Stimulated activated CD4-positive, alpha-beta T cell treated with anti-CD3 and anti-CD28 coated beads, TNF-alpha, amount 100 ng/mL, for 24 hours (primary cell): ENCODE measurements at regions not wholly inside any gene's neighbourhood (a gene's known extent, or its start where the extent isn't known, plus 50 kb on each side); places are given as distances from the start of the nearest gene placed in this dataset.

Experiments used
- DNase-seq, 3 experiments: peaks; one replicate each; pipeline ENCODE4 v3.0.0-alpha.2; 2020; ENCODE audit warnings: low read depth in 3 of 3

DNA sequence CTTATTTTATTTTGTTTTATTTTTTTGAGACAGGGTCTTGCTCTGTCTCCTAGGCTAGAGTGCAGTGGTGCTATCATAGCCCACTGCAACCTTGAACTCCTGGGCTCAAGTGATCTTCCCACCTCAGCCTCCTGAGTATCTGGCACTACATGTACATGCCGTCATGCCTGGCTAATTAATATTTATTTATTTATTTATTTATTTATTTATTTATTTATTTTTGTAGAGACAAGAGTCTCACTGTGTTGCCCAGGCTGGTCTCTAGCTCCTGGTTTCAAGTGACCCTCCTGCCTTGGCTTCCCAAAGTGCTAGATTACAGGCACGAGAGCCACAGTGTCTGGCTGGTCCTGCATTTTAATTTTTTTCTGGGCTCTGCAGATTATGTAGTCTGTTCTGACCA lies 84.9 kb upstream of the BCOR start:
- DNase-seq, result no peak

DNA sequence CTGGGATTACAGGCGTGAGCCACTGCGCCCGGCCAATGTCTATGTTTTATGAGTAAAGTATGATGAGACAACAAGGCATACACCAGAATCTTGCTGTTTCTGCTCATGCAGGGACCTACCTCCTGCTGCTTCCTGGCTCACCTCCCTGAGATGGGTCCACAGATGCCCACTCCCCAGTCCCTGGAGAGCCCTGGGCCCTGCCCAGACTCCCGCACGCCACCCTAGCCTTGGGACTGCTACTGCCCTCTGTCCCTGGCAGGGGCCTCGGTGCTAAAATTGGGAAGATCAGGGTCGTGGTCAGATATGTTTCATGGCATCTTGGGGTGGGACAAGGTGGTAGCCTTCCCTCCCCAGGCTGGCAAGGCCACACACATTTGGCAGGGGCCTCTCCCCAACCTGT lies 84.3 kb upstream of the BCOR start:
- no peak for DNase-seq

DNA sequence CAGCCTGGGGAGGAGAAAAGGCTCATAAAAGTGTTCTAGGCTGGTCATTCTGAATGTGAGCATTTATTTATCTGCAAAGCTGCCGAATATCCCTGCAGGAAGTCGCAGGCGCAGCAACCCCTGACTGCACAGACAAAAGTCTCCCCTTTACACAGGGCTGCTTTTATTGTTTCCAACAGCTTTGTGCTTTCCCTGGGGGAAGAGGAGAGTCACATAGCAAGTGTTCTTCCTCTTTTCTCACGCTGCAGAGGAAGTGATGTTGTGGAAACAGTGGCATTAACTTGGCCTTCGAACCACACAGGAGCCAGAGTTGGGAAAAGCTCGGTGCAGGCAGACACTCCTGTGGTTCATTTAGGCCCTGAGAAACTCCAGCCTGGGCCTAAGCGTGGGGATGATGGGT lies 81.5 kb upstream of the BCOR start:
- no peak for DNase-seq

DNA sequence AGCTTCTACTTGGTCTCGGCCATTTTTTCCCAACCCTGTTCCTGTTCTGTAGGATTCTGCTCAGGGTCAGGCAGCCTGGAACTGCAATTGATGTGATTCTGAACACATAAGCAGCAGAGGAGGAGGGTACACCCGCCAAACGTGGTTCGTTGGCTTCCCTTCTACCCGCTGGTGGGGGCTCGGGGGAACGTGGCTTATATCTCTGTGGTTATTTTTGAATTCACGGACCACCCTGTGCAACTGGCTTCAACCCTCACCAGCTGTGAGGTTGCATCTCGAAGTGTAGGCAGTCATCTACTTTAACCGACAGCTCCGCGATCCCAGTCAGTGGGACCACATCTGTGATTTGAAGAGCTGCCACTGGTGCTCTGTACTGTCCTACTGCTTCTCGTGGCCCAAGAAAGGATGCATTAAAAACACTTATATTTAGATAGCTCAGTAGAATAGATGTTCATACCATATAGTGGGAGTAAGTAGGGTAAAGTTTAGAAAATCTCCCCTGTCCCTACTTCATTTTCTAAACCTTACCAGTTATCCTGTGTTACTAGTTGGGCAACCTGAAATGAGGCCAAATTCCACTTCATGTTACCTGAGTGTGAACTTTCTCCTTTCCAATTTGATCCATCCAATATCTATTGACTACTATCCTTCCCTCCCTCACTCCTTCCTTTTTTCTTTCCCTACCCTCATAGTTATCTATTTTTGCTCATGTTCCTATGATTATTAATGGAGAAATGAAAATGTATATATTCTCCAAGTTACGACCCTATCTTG lies 80.4 kb upstream of the BCOR start:
- no peak for DNase-seq

DNA sequence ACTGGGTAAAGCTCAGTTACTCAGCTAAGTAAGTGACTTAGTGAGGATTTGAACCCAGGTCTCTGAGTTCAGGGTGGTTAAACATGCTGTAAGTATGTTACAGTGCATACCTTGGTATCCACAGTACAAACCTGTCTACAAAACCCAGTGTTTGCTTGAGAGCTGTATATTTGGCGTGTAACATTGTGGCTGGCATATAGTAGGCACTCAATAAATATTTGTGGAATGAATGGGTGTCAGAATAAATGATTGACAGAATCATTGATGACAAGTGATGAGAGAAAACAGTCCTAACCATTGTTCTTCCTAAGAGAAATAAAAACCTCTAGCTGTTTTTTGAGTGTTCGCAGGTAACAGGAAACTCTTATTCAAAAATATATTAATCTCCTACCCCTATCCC lies 79.7 kb upstream of the BCOR start:
- DNase-seq, result no peak

DNA sequence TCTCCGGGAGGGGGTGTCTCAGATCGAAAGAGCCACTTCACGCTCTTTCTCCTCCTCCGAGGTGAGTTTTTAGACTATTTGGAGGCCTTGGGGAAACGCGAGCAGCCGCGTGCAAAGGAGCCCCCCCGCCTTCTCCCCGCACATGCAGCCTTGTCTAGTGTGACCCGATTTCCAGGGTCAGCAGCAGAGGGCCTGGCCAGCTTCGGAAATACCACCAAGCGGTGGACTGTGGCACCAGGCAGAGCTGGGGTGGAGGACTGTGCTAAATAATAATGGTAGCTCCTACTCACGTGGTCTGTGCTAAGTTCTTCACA lies 79.3 kb upstream of the BCOR start:
- DNase-seq, result no peak

DNA sequence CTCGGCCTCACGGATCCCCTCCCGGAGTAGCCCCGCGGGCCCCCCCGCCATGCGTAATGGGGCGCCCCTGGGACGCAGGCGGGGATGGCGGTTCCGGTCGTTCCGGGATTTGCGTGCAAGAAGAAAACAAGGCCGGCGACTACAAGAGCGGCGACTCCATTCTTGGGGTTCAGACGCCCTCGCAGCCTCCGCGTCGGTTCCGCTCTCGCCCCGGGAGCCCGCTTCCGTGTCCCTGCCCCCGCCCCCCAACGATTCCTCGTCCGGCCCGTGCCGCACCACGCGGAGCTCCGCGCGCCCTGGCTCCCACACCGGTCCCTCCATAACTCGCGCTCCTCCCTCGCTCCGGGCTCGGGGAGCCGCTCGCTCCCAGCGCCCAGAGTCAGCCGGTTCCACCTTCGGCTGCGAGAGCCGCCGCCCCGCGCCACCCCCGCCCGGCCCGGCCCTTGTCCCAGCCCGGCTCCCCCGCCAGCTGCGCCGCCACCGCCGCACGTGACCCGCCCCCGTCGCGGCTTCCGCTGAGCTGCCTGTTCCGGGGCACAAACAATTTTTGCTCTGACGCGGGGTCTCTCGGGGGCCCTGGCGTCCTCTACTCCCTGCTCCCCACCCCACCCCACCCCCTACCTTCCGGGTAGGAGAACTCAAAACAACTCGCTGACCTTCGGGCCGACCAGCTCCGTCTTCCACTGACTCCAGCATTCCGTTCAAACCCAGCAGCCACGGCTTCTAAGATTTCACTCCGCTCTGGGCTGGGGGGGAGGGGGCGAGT lies 78.8 kb upstream of the BCOR start:
- DNase-seq, result peak; percentile 56 to 70 (median 58)

DNA sequence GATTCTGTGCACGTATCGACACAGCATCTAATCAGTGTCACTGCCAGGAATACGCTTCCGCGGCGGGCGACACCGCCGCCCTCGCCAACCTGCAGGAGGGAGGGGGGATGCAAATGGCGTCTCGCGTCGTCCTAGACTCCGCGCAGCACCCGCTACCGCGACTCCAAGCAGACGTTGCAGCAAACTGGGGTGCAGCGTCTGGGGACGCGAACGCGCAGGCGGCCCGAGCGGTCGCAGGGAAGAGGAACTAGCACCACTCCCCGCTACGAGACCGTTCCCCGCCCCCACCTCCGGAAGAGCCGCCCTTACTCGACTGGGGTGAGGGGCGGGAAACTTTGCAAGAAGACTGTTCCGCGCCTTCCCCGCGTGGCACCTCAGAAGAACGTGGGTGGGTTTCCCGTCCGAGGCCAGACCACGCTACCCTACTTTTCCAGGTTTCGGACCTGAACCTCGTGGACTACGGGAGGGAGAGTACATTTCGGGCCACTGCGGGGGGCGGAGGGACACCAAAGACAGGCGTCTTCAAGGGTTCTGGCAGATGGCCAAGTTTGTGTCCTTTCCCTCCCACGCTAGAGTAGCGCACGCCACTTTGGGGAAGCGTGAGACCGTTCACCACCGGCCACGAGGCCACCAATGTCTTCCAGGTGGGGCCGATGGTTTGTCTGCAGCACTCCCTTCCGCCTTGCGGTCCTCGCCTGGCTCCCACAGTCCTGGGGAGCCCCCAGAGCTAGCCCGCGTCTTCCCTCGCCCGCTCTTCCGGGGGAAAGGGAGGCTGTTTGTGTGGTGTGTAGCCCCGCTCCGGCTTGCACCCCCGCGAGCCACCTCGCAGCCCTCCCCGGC lies 78.0 kb upstream of the BCOR start:
- peak; percentile 52 to 74 (median 58) for DNase-seq

DNA sequence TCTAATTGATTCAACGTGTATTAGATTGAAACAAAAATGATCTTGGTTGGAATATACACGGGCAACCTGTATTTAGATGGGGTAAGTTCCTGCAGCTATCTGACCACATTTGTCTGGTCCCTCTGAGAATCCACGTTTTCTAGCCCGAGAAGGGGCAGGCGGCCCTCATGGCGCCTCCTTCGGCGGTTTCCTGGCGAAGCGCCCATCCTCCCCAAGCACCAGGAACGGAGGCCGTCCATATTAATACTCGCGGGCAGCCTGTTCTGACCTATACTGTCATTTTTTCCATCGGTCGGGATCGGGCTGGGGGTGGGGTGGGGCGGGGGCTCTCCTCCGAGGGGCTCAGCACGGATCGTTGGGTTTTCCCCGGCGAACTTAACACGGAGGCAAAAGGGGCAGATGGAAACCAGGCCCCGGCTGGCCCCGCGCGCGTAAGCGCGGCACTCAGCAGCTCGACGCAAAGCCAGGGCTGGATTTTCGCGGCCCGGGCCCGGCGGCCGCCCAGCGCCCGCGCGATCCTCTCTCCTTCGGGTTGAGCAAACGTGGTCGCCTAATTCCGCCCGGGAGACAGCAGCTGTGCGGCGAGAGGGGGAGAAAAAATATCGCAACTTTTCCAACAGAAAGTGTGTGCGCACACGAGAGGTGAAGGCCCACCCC lies 77.2 kb upstream of the BCOR start:
- peak in 1 of 3 experiments; percentile 60 for DNase-seq

DNA sequence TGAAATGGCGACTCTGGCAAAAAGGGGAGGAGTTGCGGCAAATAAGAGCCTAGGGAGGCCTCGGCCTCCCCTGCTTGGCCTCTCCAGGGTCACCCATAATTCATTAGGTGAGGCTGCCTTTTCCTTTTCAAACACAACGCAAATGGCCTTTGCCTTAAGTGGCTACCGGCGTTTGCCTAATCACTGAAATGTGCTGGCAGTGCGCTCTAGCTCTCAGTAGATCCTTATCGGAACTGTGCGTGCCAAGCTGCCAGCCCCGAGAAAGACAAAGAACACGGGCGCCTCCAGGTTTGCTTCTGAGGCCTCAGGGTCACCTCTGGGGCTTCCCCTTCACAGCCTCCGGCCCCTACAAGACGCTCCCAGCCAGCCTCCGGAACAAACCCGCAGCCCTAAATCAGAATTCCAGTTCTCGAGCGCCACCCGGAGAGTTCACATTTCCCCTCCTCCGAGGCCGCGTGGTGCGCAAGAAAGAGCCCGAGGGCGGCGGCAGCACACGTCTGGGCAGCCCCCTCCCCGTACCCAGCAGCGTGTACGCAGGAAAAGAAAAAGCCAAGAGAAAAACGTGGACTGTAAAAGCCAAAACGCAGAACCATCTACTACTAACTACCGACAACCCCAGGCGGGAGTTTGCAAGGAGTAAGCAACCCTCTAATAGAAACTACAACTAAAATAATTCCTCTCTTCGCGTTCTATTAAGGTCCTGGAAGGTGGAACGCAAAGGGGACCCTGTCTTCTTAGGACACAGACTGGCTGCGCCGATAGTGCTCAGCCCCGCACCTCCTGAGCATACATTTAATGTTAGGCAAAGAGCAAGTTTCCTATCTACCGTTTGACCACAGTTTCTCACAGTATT lies 76.5 kb upstream of the BCOR start:
- DNase-seq, result peak in 2 of 3 experiments; percentile 45 to 74

DNA sequence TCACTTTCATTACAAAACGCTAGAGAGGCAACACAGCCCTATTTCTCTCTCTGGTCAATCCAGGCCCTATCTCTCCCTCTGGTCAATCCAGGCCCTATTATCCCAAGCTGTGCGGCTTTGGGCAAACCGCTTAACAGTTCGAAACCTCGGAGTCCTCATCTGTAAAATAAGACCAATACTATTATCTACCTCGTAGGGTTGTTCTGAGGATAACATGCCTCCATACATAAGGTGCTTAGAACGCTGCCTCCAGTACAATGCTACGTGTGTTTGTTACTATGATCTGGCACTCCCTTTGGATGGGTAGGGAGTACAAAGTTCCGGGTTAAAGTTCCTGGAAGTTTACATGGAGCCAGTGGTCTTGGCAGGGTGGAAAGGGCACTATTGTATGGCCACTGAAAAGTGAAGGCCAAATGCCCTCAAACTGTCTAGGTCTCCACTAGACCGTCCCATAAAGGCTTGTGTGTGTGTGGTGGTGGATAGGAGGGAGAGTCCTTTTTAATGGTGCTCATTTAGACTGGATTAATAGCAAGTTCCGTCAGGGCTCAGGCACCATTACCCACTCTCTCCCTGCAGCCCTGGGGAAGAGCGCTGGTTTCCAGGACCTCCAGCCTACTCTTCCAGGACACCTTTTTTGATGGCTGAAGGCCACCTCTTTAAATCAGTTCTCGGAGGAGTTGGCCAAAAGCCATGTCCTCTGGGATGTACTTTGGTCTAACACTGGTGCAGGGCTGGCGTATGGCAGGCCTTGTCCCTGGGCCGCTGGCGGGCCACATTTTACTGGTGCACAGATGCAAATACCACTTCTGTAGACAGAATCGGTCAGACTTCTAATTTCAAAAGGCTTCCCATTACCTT lies 75.6 kb upstream of the BCOR start:
- no peak for DNase-seq

DNA sequence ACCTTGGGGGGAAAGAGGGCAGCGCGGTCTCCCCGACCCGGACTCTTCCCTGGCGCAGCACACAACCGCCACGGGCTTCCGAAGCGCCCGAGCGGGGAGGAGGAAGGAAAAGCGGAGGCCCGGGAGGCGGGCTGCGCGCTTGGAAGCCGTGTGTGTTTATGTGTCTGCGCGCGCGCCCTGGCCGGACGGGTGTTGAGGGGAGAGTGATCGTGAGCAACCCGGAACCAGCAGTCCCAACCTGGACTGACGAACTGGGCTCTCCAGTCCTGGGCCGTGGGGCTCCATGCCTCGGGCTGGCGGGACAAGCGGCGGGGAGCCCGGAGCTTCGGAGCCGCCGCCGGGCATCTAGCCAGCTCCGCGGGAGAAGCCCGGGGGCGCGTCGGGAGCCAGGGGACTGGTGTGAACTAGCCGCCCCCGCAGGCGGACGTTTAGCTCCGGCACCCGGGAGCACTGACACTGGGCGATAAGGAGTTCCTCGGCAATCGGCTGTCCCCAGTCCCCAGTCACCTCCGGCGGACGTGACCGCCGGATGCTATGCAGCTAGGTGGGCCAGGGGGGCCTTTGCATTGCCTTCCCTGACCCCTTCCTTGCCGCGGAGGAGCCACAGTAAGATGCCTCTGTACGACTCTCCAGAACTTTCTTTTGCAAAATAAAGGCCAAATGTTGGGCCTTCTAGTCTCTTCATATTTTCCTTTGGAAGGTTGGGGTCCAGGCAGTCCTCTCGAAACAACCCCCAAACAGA lies 74.8 kb upstream of the BCOR start:
- DNase-seq, result no peak

DNA sequence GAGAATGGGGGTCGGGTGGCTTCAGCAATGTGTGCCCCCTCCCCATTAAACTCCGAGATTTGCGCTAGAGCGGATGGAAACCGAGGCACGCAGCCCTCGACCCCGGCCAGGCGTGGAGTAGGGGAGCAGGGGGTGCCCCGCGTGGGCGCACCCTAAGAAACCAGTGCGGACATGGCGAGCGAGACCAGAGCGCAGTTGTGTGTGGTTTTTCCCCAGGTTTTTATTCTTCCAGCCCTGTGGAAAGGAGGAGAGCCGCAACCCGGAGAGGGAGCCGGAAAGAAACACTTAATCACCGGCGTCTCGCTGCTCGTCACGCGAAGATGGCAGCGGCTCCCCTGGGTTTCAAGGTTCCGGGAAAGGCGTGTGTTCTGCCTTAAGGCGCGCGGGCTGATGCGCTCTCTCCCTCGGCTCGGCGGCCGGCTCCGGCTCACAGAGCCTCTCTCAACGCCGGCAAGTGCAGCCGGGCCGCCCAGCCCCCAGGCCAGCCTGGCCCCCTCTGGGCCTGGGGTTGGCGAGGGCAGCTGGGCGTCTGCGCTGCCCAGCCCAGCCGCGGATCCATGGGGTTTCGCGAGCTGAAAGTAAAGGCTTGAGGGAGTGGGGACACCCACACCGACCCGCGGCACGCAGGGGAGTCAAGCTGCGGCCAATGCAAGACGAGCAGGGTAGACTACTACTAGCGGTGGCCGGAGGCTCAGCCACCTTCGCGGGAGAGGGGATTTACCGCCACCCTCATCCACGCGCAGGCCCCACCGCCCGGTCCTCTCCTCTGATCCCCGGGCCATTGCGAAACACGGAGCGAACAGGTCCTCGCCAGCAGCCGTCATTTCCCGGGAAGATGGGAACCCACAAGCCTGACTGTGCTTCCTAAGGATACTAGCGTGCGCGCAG lies 74.0 kb upstream of the BCOR start:
- DNase-seq, result no peak

DNA sequence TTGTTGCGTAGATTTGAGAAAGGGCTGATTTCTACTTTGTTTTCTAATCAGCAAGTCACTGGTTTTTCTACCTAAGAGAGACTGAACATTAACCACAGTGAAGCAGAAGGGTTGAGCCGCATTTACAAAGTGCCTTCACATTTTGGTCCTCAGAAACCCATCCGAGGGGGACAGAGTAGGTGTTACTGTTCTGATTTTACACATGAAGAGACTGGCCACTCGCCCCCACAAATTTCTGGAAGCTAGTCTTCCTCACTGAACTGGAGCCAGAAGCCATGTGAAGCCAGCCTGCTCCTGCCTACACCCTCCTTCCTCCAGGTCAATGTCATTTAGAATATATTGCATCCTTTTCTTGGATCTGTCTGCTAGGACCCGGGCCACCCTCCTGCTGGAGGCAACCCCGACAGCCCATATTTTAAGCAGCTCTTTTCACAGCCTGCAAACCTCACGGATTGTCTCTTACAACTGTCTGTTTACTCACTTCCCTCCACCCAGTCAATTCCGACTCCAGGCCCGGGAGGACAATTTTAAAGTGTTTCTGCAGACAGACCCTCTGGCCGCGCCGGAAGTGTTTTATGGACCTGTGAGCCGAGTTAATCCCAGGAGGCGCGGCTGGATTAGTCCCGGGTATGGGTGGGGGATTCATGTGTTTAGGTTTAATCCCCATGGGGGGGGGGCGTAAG lies 73.2 kb upstream of the BCOR start:
- DNase-seq, result no peak

DNA sequence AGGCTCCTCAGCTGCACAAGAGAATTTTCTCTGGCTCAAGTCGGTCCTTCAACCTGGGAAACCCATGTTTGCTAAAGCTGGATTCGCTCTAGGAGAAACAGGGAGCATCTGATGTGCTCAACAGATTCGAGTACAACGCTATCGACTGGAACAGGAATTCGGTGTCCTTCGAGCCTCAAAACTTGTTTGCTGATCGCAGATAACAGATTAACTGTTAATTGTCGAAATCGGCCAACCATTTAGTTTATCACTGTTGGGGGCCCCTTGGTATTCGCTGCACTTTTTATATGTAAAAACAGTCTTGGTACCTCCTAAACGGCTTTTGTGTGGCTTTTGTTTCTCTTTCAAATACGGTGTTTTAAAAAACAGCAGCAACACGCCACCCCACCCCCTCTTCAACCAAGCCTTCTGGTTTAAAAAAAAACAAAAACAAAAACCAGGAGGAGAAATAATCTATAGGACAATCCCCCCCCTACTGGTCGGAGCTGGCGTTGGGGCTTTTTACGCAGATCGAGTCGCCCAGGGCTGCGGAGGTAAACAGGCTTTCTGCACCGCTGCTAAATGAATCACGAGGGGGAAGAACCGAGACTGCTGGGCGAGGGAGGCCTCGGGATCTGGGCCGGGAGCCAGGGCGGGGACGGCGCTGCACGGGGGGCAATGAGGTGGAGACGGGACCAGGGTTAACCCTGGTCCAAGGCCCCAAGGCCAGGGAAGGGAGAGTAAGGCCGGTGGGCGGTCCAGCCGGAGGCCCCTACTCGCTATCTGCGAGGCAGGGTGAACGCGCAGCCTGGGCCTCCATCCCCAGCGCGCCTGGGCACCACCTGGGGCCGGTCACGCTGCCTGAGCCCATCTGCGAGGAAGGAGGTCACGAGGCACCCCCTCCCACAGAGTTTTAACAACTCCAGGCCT lies 71.7 kb upstream of the BCOR start:
- peak in 2 of 3 experiments; percentile 67 to 73 for DNase-seq

DNA sequence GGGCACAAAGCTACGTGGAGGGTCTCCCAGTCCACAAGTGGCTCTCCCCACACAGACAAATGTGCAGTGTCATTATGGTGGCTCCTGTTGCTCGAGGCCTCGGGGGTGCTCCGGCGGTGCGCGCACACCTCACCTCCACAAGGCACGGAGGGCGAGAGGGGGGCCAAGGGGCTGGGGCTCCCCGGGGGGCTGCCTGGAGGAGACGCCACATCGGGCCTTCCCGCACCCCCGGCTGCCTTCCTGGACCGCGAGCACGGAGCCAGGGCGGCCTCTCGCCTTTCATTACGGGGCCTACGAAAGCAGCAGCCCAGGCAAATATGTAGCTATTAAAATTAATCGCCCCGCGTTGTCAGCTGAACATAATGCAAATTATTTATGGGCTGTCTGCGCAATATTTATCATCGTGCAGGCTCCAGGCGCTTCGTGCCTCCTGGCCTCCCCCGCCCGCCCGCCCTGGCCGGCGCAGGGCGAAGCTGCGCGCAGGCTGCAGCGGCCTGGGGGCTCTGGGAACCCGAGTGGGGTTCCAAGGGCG lies 70.8 kb upstream of the BCOR start:
- DNase-seq, result no peak
